ENCODE measurements at regions not wholly inside any gene's neighbourhood (a gene's known extent, or its start where the extent isn't known, plus 50 kb on each side); places are given as distances from the start of the nearest gene placed in this dataset.
A peak's percentile ranks its signal among the peaks of the same experiment; 100 is the strongest.
"Not testable (repeated sequence)": the region's sequence is repeated elsewhere in the genome, so short reads cannot be mapped to it uniquely, and the experiment has no call there.

DNA sequence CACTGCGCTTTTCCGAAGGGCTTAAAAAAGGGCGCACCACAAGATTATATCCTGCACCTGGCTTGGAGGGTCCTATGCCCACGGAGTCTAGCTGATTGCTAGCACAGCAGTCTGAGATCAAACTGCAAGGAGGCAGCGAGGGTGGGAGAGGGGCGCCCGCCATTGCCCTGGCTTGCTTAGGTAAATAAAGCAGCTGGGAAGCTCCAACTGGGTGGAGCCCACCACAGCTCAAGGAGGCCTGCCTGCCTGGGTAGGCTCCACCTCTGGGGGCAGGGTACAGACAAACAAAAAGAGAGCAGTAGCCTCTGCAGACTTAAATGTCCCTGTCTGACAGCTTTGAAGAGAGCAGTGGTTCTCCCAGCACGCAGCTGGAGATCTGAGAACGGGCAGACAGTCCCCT is 158.1 kb upstream of the FKBP1C start:
- H2BK12ac ChIP-seq (ENCODE audit: low read length); H2BK15ac ChIP-seq (ENCODE audit: low read length); H2AFZ ChIP-seq (ENCODE audit: low read length); H2BK120ac ChIP-seq (ENCODE audit: low read depth, low read length); H3K36me3 ChIP-seq (replicated peaks in 1 of 2; ENCODE audit: control insufficient read depth in 2 of 2, insufficient read depth in 2 of 2, low read length in 2 of 2); H3K18ac ChIP-seq (ENCODE audit: low read length); H3K27me3 ChIP-seq (ENCODE audit: control insufficient read depth in 3 of 3, insufficient read depth in 3 of 3, low read depth in 1 of 3, low read length in 3 of 3); DNase-seq (ENCODE audit: low spot score); H3K14ac ChIP-seq (ENCODE audit: low read length); H4K91ac ChIP-seq (ENCODE audit: low read depth, low read length, poor library complexity); H3K4me3 ChIP-seq (ENCODE audit: low read length in 2 of 2); H2BK5ac ChIP-seq (ENCODE audit: low read length); H3K27ac ChIP-seq (replicated peaks; ENCODE audit: low read length); H2AK5ac ChIP-seq (ENCODE audit: low read depth, low read length); H4K8ac ChIP-seq (ENCODE audit: low read depth, low read length); H3K4me2 ChIP-seq (ENCODE audit: insufficient read depth, low read length, poor library complexity, severe bottlenecking); H3K9ac ChIP-seq (ENCODE audit: low read depth, low read length, poor library complexity); H3K9me3 ChIP-seq (replicated peaks in 1 of 2; ENCODE audit: control insufficient read depth in 2 of 2, insufficient read depth in 1 of 2, low read depth in 1 of 2, low read length in 2 of 2); H3K4me1 ChIP-seq (ENCODE audit: control insufficient read depth in 2 of 2, insufficient read depth in 1 of 2, low read depth in 1 of 2, low read length in 2 of 2); H3K23ac ChIP-seq (ENCODE audit: low read depth, low read length, poor library complexity); H3K4ac ChIP-seq (ENCODE audit: low read length); H3K79me1 ChIP-seq (ENCODE audit: low read depth, low read length): not testable (repeated sequence)
- no CpG with 5 or more reads among the region's 9 CpGs for WGBS, 2 donors (ENCODE audit: extremely low coverage in 2 of 2, insufficient read length in 2 of 2, insufficient replicate concordance in 1 of 2)

DNA sequence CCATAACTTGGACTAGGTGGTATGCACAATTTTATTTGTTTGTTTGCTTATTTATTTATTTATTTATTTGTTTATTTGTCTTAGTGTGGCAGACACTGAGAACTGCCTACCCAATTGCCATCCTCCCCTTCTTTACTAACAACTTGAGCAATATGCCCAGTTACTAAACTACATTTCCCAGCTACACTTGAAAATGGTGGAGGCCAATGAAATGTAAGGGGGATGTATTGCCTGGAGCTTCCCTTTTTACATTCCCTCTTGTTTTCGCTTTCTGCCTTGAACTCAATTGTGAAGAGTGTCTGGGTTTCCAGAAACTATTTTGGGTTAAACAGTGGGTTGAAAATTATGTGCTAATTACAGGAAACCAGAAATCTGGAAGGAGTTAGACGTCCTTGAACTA is 152.7 kb upstream of the FKBP1C start:
- Histone ChIP-seq H3K4me3 (ENCODE audit: low read length in 2 of 2) (no peak overlapping the region), H3K18ac (ENCODE audit: low read length) (no peak overlapping the region), H3K27ac (replicated peaks; ENCODE audit: low read length) (no peak overlapping the region), H3K4me2 (ENCODE audit: insufficient read depth, low read length, poor library complexity, severe bottlenecking) (no peak overlapping the region), H3K9me3 (replicated peaks in 1 of 2; ENCODE audit: control insufficient read depth in 2 of 2, insufficient read depth in 1 of 2, low read depth in 1 of 2, low read length in 2 of 2) (no peaks in the 10 kb centered on the region), H3K36me3 (replicated peaks in 1 of 2; ENCODE audit: control insufficient read depth in 2 of 2, insufficient read depth in 2 of 2, low read length in 2 of 2) (no peaks in the 10 kb centered on the region), H2BK15ac (ENCODE audit: low read length) (no peak overlapping the region), H3K27me3 (ENCODE audit: control insufficient read depth in 3 of 3, insufficient read depth in 3 of 3, low read depth in 1 of 3, low read length in 3 of 3) (no peaks in the 10 kb centered on the region), H2BK120ac (ENCODE audit: low read depth, low read length) (no peak overlapping the region), H3K9ac (ENCODE audit: low read depth, low read length, poor library complexity) (no peak overlapping the region), H3K4me1 (ENCODE audit: control insufficient read depth in 2 of 2, insufficient read depth in 1 of 2, low read depth in 1 of 2, low read length in 2 of 2) (no peaks in the 10 kb centered on the region), H3K79me1 (ENCODE audit: low read depth, low read length) (no peaks in the 10 kb centered on the region), H2BK12ac (ENCODE audit: low read length) (no peak overlapping the region), H2BK5ac (ENCODE audit: low read length) (no peak overlapping the region), H3K14ac (ENCODE audit: low read length) (no peak overlapping the region), H2AK5ac (ENCODE audit: low read depth, low read length) (no peak overlapping the region), H4K91ac (ENCODE audit: low read depth, low read length, poor library complexity) (no peak overlapping the region), H3K23ac (ENCODE audit: low read depth, low read length, poor library complexity) (no peak overlapping the region), H3K4ac (ENCODE audit: low read length) (no peak overlapping the region), H2AFZ (ENCODE audit: low read length) (peak overlapping the region; percentile 59), H4K8ac (ENCODE audit: low read depth, low read length) (no peak overlapping the region)
- no CpG with 5 or more reads among the region's 2 CpGs for WGBS, 2 donors (ENCODE audit: extremely low coverage in 2 of 2, insufficient read length in 2 of 2, insufficient replicate concordance in 1 of 2)
- no peak for DNase-seq (ENCODE audit: low spot score)

DNA sequence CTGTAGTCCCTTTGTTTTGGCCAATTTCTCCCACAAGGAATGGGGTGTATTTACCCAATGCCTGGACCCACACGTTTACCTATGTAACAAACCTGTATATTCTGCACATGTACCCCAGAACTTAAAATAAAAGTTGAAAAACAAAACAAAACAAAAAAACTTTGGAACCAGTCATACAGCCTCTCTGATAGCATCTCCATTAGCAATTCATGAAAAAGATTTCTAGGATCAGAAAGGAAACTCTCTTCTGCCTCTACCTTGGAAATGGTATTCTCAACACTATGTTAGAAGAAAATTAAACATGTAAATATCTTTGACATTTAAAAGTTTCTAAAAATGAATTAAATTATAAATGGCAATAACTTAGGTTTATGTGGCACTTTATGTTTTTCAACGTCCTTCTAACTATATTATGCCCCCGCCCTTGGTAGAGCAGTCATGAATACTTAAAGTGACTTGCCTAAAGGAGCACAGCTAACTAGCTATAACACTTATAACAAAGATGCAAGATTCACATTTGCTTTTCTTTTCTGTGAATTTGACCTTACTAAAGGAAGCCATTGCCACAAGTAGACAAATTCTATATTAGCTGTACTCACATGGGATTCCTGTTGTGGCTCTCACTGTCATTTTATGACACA is 147.5 kb upstream of the FKBP1C start:
- no peak overlapping the region for H2BK12ac ChIP-seq (ENCODE audit: low read length)
- H3K9ac ChIP-seq (ENCODE audit: low read depth, low read length, poor library complexity): no peak overlapping the region
- no peak overlapping the region for H2BK120ac ChIP-seq (ENCODE audit: low read depth, low read length)
- H3K79me1 ChIP-seq (ENCODE audit: low read depth, low read length): no peaks in the 10 kb centered on the region
- no peak overlapping the region for H4K91ac ChIP-seq (ENCODE audit: low read depth, low read length, poor library complexity)
- H4K8ac ChIP-seq (ENCODE audit: low read depth, low read length): no peak overlapping the region
- H3K14ac ChIP-seq (ENCODE audit: low read length): no peak overlapping the region
- no peaks in the 10 kb centered on the region for H3K36me3 ChIP-seq (replicated peaks in 1 of 2; ENCODE audit: control insufficient read depth in 2 of 2, insufficient read depth in 2 of 2, low read length in 2 of 2)
- H3K9me3 ChIP-seq (replicated peaks in 1 of 2; ENCODE audit: control insufficient read depth in 2 of 2, insufficient read depth in 1 of 2, low read depth in 1 of 2, low read length in 2 of 2): no peaks in the 10 kb centered on the region
- H3K4me3 ChIP-seq (ENCODE audit: low read length in 2 of 2): no peak overlapping the region
- no peak overlapping the region for H2AFZ ChIP-seq (ENCODE audit: low read length)
- H2BK5ac ChIP-seq (ENCODE audit: low read length): no peak overlapping the region
- no peak overlapping the region for H3K23ac ChIP-seq (ENCODE audit: low read depth, low read length, poor library complexity)
- no CpG with 5 or more reads among the region's 3 CpGs for WGBS, 2 donors (ENCODE audit: extremely low coverage in 2 of 2, insufficient read length in 2 of 2, insufficient replicate concordance in 1 of 2)
- no peak overlapping the region for H3K27ac ChIP-seq (replicated peaks; ENCODE audit: low read length)
- no peak overlapping the region for H3K18ac ChIP-seq (ENCODE audit: low read length)
- H2AK5ac ChIP-seq (ENCODE audit: low read depth, low read length): no peak overlapping the region
- no peak overlapping the region for H2BK15ac ChIP-seq (ENCODE audit: low read length)
- H3K4me1 ChIP-seq (ENCODE audit: control insufficient read depth in 2 of 2, insufficient read depth in 1 of 2, low read depth in 1 of 2, low read length in 2 of 2): no peaks in the 10 kb centered on the region
- H3K27me3 ChIP-seq (ENCODE audit: control insufficient read depth in 3 of 3, insufficient read depth in 3 of 3, low read depth in 1 of 3, low read length in 3 of 3): no peaks in the 10 kb centered on the region
- H3K4me2 ChIP-seq (ENCODE audit: insufficient read depth, low read length, poor library complexity, severe bottlenecking): no peak overlapping the region
- DNase-seq (ENCODE audit: low spot score): no peak
- no peak overlapping the region for H3K4ac ChIP-seq (ENCODE audit: low read length)

GRCh38 chr6:63066055-63066704 is 145.1 kb upstream of the FKBP1C start:
- H3K4me1 ChIP-seq (ENCODE audit: control insufficient read depth in 2 of 2, insufficient read depth in 1 of 2, low read depth in 1 of 2, low read length in 2 of 2): no peaks in the 10 kb centered on the region
- no peak overlapping the region for H3K18ac ChIP-seq (ENCODE audit: low read length)
- no peak overlapping the region for H3K9ac ChIP-seq (ENCODE audit: low read depth, low read length, poor library complexity)
- no peak overlapping the region for H2AK5ac ChIP-seq (ENCODE audit: low read depth, low read length)
- DNase-seq (ENCODE audit: low spot score): no peak
- H3K27ac ChIP-seq (replicated peaks; ENCODE audit: low read length): no peak overlapping the region
- no peak overlapping the region for H3K23ac ChIP-seq (ENCODE audit: low read depth, low read length, poor library complexity)
- no peak overlapping the region for H4K8ac ChIP-seq (ENCODE audit: low read depth, low read length)
- H3K79me1 ChIP-seq (ENCODE audit: low read depth, low read length): no peaks in the 10 kb centered on the region
- peaks cover 0 to 2% of the 10 kb centered on the region in 2 donors for H3K9me3 ChIP-seq (replicated peaks in 1 of 2; ENCODE audit: control insufficient read depth in 2 of 2, insufficient read depth in 1 of 2, low read depth in 1 of 2, low read length in 2 of 2)
- no CpG with 5 or more reads among the region's 3 CpGs for WGBS, 2 donors (ENCODE audit: extremely low coverage in 2 of 2, insufficient read length in 2 of 2, insufficient replicate concordance in 1 of 2)
- no peak overlapping the region for H3K4ac ChIP-seq (ENCODE audit: low read length)
- no peak overlapping the region for H3K4me2 ChIP-seq (ENCODE audit: insufficient read depth, low read length, poor library complexity, severe bottlenecking)
- no peak overlapping the region for H2BK5ac ChIP-seq (ENCODE audit: low read length)
- no peaks in the 10 kb centered on the region for H3K27me3 ChIP-seq (ENCODE audit: control insufficient read depth in 3 of 3, insufficient read depth in 3 of 3, low read depth in 1 of 3, low read length in 3 of 3)
- no peak overlapping the region for H3K14ac ChIP-seq (ENCODE audit: low read length)
- H2BK120ac ChIP-seq (ENCODE audit: low read depth, low read length): no peak overlapping the region
- H3K36me3 ChIP-seq (replicated peaks in 1 of 2; ENCODE audit: control insufficient read depth in 2 of 2, insufficient read depth in 2 of 2, low read length in 2 of 2): no peaks in the 10 kb centered on the region
- H4K91ac ChIP-seq (ENCODE audit: low read depth, low read length, poor library complexity): no peak overlapping the region
- no peak overlapping the region for H2AFZ ChIP-seq (ENCODE audit: low read length)
- no peak overlapping the region for H3K4me3 ChIP-seq (ENCODE audit: low read length in 2 of 2)
- H2BK12ac ChIP-seq (ENCODE audit: low read length): no peak overlapping the region
- H2BK15ac ChIP-seq (ENCODE audit: low read length): no peak overlapping the region

All from neuronal stem cell (in vitro differentiated cells).